ENCODE measurements at regions not wholly inside any gene's neighbourhood (a gene's known extent, or its start where the extent isn't known, plus 50 kb on each side); places are given as distances from the start of the nearest gene placed in this dataset.

DNA sequence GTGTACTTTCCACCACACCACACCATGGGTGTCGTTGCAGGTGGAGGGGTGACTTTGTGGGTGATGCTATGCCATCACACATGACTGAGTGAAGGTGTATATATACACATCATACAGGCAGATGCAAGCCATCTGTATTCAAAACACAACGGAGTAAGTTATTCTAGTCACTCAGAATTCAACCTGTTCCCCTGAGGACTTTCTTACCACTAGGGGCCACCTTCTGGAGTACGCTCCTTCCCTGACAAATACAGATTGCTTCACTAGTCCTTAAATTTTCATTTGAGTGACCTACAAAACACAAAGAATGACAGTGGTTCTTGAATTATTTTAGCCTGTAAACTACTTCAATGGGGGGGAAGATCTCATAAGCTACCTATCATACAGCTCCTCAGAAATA is 52.8 kb upstream of the NTRK3 start:
- H3K4me3 ChIP-seq (ENCODE audit: low read depth, low read length): no peak overlapping the region
- DNase-seq (ENCODE audit: low read depth): no peak
- TF ChIP-seq CTCF (IDR thresholded peaks at IDR 0.05; ENCODE audit: insufficient read depth, low read depth, low read length): no peak

- TF ChIP-seq CTCF (IDR thresholded peaks at IDR 0.05; ENCODE audit: insufficient read depth, low read depth, low read length): no peak
- no peak for DNase-seq (ENCODE audit: low read depth)
- H3K4me3 ChIP-seq (ENCODE audit: low read depth, low read length): no peak overlapping the region
Measured at GRCh38 chr15:88307344-88307743, 50.8 kb upstream of the NTRK3 start.

All from fibroblast of villous mesenchyme (primary cell).